Stimulated activated CD4-positive, alpha-beta T cell treated with anti-CD3 and anti-CD28 coated beads, Interleukin-4, amount 100 ng/mL, for 24 hours (primary cell): ENCODE measurements at regions not wholly inside any gene's neighbourhood (a gene's known extent, or its start where the extent isn't known, plus 50 kb on each side); places are given as distances from the start of the nearest gene placed in this dataset.

Source experiments
- DNase-seq: peaks from one replicate; pipeline ENCODE4 v3.0.0-alpha.2; 2020

DNA sequence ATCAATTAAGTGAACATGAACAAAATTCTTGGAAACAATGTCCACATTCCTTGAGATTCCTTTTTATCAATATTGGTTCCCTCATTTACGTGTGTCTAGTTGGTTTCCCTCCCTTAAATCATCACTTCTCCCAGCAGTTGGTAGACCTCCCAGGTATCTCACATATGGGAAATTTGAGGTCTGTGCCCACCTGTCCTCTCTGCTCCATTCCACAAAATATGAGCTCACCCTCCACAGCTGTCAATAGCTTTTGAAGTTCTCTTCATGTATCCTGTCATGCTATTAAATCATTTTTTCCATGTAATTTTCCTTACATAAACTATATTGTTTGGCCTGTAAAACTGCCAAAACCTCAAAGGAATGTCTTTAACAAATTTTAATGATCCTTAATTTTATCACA is 992.2 kb upstream of the ACVR2A start:
- no peak for DNase-seq

DNA sequence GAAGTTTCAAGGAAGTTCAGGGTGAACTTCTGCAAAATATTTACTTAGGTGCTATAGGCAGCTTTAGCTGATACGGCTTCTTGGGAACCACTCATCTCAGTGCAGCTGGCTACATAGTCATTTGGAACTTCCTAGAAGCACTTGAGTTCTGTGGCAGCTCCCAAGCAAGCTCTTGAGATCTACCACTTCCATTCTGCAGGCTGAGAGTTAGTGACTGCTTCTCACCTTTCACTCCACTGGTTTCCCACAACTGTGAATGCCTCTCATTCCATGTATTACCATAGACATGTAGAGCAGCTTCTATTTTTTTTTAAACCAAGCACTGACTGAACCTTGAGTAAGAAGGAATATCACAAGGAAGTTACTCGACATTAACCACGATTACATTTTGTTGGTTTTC is 994.1 kb upstream of the ACVR2A start:
- no peak for DNase-seq

DNA sequence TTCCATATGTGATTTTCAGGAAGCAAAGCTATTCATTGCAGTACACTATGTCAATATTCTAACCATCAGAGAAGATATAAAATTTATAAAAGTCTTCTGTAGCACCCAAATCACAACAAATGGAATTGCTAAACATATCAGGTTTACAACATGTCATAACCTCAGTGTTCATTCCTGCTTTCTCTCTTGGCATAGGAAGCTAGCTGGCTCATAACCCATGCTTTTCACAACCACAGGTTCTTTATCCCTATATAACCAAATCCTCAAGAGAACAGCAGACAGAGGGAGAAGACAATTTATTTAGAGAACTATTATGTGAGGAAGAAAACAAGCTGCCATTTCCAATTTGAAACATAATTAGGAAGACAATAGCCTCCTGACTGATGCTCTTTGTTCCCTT is 997.0 kb upstream of the ACVR2A start:
- no peak for DNase-seq

DNA sequence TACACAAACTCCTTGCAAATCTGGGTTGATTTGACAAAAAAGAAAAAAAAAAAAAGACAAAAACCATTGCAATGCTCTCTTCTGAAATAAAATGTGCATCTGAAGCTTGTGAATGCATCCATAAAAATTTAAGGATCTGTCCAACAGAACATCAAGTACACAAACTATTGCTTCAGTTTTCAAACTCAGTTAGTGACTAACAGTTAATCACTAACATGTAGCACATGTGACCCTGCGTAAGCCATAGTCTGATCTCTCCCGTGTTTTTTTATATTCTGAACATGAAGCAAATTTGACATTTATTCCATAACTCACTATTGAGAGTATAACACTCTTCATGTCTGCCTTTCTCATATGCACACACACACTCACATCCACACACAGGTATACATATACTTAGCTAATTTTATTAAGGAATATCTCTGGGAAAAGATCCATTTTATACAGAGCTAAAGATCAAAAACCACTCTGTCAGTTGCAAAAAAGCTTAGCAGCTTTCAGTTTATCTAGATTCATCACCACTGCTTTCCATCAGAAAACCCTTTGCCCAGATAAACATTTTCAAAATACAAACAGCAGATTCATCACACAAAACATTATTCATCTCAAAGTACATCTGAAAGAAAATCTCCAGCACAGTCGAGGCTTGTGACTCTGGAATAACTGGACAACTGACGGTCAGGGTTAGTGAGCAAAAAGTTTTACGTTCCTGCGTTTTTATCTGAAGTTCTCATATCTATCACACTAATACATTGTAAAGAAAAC is 1000.4 kb upstream of the ACVR2A start:
- DNase-seq, result no peak

DNA sequence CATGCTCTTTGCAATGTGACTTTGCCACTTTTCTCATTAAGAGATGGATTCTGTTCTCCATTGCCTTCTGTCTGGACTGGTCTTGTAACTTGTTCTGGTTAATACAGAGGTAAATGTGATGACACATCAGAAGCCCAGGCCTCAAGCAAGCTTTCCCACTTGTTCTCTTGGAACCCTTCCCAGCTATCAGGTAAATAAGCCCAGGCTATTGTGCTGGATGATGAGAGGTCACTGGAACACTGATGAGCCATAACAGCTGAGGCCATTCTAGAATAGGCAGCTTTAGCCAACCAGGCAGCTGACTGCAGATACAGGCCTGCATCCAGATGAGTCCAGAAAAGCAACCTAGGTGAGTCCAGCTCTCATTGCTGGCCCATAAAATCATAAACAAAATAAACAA is 1007.0 kb upstream of the ACVR2A start:
- no peak for DNase-seq

DNA sequence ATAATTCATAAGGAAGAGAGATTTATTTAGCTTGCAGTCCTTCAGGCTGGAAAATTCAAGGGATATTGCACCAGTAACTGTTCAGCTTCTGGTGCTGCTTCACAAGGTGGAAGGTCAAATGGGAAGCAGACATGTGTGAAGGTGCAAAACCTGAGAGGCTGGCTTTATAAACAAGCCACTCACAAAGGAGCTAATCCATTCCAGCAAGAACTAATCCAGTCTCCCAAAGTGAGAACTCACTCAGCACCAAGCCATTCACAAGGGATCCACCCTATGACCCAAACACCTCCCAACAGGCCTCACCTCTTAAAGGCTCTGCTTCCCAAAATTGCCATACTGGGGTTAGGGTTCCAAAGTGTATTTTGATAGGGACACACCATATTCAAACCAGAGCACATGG is 1018.4 kb upstream of the ACVR2A start:
- no peak for DNase-seq

DNA sequence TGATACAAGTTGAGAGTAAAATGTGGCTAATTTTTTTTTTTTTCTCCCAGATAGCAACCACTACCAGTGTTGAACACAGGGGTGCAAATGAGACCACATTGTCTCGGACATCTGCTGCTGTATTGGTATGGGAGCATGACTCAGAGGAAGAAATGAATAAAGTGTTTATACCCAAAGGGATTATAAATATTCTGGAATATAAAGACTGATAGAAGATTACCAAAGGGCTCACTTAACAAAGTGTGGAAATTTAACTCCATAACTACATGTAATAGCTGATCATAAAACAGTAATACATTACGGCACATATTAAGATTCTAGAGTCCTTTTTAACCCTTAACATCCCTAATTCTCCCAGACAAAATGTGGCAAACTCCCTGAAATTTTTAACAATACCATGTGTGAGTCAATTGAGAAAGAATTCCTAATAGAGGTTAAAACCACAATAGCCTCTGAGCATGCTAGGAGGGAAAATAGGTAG is 1023.0 kb upstream of the ACVR2A start:
- DNase-seq, result no peak

DNA sequence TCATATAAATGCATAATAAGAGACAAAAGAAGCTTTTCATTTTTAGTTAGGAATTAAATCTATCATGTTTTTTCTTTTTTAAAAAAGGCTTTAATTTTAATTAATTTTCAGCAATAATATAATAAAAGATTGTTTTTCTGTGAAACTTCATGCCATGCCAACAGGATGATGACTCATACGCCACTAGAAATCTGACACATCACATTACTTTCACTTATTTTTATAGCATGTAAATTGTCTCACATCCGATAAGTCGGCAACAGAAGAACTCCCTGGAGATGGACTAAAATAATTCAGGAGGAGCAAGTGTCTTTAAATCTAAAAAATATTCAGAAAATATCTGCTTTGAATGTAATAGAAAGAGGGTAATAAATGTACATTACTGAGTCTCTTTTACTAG is 1024.2 kb upstream of the ACVR2A start:
- no peak for DNase-seq

DNA sequence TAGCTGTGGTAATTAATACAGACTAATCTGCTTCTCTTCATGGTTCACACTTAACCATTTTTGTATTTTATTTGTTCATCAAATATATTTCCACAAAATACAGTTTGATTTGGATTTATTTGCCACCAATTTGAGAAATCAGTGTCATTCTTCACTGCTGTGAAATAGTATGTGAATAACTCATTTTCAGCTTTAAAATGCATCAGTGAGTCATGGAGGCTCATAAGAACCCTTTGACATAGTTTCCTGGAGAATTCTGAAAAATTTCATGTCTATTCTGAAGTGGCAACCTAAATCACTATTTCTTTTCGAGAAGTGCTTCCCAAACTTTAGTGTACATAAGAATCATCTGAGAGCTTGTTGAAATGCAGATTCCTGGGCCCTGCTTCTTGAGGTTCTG is 1026.7 kb upstream of the ACVR2A start:
- DNase-seq, result no peak

DNA sequence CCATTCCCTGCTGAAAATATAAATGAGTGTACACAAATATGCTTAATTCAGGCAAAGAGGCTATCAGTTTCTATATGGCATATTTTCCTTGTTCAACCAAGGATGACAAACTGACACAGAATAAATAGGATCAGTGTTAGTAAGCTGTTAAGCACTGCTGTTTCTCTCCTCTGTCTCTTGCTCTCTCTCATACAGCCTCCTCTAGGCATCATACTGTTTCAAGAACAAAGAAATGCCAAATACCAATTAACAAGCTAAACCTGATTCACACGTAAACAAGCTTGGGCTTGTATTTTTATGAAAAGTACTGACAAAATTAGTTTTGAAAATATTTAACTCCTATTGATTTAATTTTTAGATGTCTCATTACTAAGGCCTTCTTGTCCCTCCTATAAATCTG is 1027.2 kb upstream of the ACVR2A start:
- no peak for DNase-seq

DNA sequence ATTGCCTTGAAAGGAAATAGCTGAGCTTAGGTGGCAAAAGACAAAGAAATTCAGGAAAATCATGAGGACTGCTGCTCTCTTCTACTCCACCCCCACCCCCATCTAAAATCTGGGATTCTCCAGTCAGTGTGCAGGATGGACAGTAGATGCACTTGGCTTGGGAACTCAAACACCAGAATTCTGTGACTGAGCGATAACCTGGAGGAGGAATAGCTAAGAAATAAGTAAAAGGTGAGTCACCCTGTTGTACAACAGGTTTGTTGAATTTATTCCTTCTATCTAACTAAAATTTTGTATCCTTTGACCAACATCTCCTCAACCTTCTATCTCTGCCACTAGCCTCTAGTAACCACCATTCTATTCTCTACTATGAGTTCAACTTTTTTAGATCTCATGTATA is 1029.9 kb upstream of the ACVR2A start:
- no peak for DNase-seq

DNA sequence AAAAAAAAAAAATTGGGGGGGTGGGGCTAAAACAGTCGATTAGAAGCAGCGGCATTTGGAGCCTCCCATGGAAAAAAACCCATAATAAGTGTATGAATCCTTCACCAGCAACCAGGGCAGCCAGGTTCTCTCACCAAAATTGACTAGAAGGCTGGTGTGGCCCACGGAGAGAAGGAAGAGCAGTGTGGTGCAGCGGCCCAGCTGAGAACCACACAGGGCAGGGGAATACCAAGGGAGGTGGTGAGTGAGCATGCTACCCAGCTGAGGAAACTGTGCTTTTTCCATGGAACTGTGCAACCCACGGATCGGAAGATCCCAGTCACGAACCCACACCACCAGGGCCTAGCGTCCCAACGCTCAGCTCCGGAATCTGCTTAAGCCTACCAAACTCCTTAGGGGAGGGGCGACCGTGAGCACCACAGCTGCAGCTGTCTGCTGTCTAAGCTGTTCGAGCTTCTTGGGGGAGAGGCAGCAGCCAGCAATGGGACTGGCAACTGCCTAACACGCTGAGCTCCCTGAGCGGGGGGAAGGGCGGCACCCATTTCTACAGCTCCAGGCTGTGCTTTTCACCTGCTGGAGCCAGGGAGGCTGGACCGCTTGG is 1037.2 kb upstream of the ACVR2A start:
- no peak for DNase-seq

DNA sequence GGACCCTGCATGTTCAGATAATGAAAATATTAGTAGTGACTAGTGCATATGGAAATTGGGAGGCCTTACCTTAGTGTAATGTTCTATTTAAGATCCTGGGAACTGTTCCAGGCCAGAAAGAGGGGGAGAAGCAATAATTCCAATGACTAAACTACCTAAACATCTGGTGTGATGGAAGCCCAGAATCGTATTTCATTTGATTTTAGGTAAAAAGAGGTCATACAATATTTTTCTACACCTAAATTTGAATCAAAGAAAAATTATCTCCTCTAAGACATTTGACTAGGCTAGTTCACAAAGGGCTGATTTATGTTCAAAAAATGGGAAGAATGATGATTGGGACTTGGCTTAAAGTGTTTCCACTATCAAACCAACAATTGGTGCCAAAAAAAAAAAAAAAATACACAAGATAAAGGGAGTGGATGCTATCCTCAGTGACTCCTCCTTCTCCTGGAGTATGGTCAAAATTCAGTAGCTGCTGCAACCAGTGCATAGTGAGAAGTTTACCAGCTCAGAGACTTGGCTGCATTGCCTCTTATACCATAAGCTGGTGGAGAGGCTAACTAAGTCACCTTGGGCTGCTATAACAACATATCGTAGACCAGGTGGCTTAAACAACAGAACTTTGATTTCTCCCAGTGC is 1038.3 kb upstream of the ACVR2A start:
- DNase-seq, result no peak

DNA sequence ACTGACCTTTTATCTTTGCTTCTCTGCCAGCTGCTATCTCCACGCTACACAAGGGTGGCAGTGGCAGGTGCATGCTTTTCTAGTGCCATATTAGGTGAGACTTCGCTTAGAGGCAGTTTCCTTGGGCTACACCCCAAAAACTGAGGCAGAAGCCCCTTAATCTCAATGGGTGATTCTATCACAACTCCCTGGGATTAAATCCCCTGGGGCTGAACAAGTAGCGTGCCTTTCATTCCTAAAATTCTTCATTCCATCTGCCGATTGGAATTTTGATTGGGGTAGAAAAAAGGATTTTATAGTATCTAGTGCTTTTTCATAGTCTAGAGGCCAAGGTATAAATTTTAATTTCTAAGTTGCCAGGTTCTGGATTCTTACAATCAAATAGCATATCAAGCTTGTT is 1040.5 kb upstream of the ACVR2A start:
- DNase-seq, result no peak

DNA sequence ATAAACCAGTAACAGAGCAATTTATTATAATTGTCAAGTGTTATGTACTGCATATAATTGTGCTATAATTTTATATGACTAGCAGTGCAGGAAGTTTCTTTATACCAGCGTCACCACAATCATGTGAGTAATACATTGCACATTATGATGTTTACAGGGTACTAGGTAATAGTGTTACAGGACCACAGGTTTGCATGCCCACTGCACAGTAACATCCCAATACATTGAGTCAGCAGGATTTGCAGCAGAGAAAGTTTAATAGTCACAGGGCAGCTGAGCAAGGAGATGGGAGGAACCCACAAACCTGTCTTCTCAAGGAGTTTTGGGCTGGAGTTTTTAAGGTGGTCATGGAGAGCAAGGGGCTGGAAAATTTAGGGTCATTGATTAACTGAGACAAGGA is 1042.9 kb upstream of the ACVR2A start:
- DNase-seq, result no peak

DNA sequence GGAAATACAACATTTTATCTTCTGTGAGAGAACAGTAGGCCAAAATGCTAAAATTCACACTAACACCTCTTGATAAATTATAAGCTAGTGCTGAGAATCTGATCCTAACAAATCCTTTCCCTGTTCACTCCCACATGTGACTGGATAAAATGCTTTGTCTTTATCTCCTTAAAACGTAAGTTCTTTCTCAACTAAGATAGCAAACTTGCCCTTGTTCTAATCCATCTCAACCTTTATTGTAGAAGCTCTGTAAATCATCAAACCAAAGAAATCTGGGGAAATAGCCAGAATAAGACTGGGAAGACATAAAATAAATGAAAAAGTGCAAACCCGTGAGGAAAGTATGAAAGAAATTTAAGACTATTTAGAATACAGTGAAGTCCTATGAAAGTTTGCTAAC is 1058.4 kb upstream of the ACVR2A start:
- DNase-seq, result no peak

DNA sequence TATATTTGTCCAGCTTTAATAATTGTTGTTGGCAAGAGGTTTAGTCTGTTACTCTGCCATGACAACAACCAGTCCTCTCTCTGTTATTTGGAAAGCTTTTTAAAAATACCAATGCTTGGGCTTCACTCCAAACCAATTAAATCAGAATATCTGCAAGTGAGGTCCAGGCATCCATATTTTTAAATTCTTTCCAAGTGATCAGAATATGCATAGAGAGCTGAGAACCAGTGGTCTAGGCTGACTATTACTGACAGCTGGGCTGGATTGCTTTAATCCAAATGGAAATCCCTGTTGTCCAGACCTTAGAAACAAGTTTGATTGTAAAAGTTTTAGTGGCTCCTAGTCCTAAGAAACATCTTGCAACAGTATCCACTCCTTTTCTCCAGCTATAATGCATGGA is 1059.7 kb upstream of the ACVR2A start:
- no peak for DNase-seq

DNA sequence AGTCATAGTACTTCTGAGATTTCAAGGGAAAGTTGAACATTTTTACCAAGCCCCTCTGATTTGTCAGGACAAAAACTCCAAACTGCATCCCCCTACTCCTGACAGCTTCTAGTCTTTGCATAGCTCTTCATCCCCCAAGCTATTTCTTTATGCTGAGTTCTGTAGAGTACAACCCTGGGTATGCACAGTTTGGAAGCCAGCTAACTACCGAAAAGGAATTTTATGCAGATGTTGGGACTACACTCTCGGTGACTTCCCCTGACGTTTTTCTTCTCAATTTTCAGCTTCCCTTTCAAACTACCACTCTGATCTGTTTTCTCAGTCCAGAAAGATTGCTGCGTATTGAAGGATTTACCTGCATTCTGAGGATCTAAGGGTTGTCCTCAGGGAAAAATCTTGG is 1060.2 kb upstream of the ACVR2A start:
- no peak for DNase-seq

DNA sequence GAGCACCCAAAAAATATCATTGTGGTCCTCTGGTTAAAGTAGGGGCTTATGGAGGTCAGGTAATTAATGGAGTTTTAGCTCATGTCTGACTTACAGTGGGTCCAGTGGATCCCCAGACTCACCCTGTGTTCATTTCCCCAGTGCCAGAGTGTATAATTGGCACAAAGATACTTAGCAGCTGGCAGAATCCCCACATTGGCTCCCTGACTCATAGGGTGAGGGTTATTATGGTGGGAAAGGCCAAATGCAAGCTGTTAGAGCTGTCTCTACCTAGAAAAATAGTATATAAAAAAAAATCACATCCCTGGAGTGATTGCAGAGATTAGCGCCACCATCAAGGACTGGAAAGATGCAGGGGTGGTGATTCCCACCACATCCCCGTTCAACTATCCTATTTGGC is 1067.6 kb upstream of the ACVR2A start:
- no peak for DNase-seq

DNA sequence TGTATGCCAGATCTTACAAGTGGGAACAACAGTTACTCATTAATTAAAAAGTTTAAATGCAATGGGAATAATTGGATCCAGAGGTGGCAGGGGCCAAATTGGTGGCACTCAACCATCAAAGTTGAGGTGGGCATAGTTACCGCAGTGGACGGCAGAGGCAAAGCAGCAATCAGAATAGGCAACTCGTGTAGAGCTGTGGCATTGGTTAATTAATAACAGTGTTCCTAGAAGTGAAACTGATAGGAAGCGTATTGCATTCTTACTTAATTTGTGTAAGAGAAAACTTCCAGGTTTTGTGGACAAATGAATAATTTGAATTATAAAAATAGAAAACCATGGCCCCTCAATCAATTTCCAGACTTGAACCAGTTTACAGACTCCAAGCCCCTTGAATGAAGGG is 1068.2 kb upstream of the ACVR2A start:
- DNase-seq, result no peak

DNA sequence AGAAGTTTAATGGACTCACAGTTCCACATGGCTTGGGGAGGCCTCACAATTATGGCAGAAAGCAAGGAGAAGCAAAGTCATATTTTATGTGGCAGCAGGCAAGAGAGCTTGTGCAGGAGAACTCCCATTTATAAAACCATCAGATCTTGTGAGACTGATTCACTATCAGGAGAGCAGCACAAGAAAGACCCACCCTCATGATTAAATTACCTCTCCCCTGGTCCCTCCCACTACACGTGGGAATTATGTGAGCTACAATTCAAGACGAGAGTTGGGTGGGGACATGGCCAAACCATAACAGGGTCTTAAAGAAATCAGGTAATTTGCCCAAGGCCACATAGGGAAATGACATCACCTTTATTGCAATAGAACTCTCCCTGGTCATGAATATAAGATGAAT is 1073.3 kb upstream of the ACVR2A start:
- DNase-seq, result no peak

DNA sequence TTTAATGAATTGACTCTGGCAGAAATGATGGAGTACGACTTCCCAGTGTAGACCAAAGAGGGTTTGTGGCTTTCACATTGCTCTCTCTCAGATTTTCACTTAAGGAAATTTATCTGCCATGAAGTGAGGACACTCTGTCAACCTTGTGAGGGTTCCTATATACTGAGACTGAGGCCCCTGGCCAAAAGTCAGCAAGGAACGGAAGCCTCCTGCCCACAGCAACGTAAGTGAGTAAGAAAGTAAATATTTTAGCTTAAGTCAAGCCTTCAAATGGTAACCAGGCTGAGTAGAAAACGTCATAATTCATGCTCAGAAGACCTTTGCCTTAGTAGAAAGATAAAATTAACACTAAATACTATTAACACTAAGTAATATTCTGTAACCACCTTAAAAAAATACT is 1080.5 kb upstream of the ACVR2A start:
- DNase-seq, result no peak

DNA sequence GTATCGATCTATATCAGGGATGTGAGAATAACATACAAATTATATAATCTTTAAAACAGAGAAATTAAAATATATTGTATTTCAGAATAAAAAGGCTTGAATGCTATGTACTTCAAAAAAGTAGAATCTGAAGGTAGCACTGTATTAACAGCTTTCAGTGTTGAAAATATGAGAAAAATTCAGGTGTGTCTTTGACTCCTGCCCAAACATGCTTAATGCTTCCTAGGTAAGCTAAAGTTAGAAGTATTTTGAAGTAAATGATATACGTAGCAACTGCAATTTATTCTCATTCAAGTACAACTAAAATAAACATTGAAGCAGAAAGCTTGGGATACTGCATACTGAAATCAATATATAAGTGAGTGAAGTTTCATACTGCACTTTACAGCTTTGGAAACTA is 1082.0 kb upstream of the ACVR2A start:
- no peak for DNase-seq

DNA sequence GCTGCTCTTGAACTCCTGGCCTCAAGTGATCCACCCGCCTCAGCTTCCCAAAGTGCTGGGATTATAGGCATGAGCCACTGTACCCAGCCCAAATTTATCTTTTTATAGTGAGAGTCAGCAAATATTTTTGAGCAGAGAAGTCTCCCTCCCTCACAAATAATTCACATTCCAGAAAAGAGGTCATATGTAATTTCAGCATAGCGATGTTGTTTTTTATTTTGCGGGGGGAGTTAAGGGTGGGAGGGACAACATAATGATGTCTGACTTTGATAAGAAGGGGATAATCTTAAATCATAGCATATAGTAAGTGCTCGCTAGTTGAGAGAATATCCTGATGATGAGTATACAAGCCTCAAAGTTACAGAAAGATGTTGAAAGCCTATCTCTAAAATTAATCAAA is 1090.2 kb upstream of the ACVR2A start:
- no peak for DNase-seq

DNA sequence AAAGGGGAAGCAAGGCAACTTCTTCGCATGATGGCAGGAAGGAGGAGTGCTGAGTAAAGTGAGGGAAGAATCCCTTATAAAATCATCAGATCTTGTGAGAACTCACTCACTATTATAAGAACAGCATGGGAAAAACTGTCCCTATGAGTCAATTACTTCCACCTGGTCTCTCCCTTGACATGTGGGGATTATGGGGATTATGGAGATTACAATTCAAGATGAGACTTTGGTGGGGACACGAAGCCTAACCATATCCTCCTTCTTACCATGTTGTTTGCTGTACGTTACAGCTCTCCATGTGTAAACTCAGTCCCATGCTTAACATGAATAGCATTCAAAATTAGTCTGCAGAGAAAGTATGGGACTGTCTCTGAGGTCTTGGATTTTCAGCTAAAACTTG is 1096.8 kb upstream of the ACVR2A start:
- no peak for DNase-seq
